Hematopoietic multipotent progenitor cell treated with erythropoietin and hydrocortisone succinate and interleukin-3 and kit ligand, for 6 days (in vitro differentiated cells): ENCODE measurements at regions not wholly inside any gene's neighbourhood (a gene's known extent, or its start where the extent isn't known, plus 50 kb on each side); places are given as distances from the start of the nearest gene placed in this dataset.
A peak's percentile ranks its signal among the peaks of the same experiment; 100 is the strongest.
"Not testable (repeated sequence)": the region's sequence is repeated elsewhere in the genome, so short reads cannot be mapped to it uniquely, and the experiment has no call there.

ENCODE experiments used
- DNase-seq: peaks from one replicate; pipeline ENCODE4 v3.0.0-alpha.2; 2015

DNA sequence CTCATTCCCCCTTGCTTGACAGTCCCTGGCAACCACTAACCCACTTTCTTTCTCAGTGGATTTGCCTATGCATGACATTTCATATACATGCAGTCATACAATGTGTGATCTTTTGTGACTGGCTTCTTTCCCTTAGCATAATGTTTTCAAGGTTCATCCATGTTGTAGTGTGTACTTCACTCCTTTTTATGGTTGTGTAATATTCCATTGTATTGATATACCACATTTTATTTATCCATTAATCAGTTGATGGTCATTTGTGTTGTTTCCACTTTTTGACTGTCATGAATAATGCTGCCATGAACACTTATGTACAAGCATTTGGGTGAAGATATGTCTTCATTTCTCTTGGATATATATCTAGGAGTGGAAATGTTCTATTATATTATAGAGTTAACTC, 127.7 kb upstream of the GRIK3 start:
- DNase-seq: no peak

DNA sequence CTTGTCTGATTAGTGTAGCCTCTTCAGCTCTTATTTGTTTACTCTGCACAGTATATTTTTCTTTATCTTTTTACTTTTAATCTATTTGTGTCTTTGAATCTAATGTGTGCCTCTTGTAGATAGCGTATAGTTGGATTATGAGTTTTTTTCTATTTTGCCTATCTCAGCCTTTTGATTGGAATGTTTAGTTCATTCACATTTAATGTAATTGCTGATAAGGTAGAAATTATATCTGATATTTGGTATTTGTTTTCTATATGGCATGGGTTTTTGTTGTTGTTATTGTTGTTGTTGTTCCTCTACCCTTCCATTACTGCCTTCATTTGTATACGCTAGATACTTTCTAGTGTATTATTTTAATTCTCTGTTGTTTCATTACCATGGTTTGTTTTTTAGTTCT, 131.7 kb upstream of the GRIK3 start:
- no peak for DNase-seq

DNA sequence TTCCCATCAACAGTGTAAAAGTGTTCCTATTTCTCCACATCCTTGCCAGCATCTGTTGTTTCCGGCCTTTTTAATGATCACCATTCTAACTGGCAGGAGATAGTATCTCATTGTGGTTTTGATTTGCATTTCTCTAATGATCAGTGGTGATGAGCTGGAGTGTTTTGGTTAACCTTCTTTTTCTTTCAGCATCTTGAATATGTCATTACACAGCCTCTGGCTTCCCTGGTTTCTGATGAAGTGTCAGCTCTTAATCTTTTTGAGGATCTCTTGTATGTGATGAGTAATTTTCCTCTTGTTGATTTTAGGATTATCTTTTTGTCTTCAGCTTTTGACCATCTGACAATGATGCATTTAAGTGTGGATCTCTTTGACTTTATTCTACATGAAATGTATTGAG, 133.2 kb upstream of the GRIK3 start:
- no peak for DNase-seq

DNA sequence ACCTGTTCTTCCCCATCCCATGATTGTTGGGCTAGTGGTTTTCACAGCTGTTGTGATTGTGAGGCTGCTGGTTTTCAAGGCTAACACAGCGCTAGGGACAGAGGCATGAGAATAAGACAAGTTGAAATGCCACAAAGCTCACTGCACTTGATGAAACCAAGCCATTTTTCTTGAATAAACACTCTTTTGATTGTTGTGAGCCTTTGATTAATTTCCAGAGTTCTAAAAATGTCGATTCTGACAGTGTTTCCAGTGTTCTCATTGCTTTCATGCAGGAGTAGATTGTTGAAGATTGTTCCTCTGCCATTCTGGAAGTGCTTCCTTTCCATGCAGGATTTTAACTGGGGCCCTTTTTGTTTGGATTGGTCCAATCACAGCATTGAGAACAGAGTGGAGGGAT, 134.9 kb upstream of the GRIK3 start:
- no peak for DNase-seq

DNA sequence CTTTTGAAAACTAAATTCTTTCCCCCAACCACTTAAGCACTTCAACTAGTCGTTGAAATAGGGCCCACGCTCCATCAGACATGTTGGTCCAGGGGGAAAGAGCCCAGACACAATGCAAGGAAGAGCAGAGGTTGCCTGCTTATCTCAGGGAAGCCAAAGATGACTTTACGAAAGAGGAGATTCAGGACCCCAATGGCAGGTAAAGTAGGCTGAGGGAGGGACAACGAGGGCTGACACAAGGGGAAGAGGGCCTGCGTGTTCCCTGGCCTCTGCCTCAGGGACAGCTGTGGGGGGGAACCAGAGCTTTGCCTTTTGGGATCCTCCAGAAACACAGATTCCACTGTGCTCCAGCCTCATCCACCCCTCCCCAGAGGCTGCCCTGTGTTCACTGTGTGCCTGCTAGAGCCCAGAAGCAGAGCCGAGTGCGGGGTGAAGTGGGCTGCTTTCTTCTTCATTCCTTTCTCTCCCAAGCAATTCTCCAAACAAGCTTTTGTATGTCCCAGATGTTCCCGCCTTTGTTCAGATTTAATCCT, 135.5 kb upstream of the GRIK3 start:
- no peak for DNase-seq

DNA sequence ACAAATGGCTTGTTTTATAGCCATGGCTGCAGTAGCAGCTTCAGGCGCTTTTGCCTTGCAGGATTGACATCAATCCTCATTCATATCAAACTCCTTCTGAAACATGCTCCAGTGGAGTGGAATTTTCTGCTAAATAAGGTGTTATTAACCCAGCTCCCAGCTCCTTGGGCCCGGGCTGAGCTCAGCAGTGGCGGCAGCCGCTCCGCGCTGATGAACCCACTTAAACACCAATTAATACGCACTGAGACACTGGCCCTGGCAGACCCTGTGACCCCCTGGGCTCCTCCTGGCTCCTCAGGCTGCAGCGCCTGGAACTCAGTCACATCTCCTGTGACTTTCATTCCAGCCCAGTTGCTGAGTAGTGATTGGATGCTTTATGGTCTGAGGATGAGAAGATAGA, 137.4 kb upstream of the GRIK3 start:
- no peak for DNase-seq

DNA sequence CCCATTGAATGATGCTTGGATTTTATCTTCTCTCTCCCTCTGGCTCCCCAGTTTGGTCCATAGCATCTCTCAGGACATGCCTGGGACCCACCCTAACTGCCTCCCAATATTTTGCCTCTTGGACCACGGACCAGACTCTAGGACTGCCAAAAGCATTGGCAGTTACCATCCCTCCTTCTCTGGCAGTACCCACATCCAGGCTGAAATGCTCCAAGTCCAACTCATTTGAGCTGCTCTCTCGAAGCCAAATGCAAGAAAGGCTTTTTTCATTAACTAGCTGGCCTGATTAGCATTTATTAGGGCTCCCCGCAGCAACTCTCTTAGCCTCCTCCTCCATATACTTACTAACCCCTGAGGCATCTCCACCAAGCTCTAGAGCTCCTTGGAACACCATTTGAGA, 140.0 kb upstream of the GRIK3 start:
- no peak for DNase-seq

DNA sequence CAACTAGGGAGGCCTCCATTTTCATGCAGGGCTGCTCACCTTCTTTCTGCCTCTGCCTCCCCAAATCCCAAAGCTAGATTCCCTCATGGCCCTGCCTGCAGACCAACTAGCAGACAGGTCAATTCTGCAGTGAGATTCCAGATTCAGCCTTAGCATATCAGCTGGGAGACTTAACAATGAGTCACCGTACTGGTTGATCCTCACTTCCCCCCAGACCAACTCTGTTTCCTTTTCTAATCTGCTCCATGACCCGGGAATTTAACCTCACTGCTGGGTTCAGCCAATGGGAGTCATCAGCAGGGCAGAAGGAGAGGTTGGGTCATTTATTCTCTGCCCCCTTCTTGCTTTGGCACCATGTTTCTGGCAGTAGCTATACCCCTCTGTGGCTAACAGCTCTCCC, 140.6 kb upstream of the GRIK3 start:
- no peak for DNase-seq

DNA sequence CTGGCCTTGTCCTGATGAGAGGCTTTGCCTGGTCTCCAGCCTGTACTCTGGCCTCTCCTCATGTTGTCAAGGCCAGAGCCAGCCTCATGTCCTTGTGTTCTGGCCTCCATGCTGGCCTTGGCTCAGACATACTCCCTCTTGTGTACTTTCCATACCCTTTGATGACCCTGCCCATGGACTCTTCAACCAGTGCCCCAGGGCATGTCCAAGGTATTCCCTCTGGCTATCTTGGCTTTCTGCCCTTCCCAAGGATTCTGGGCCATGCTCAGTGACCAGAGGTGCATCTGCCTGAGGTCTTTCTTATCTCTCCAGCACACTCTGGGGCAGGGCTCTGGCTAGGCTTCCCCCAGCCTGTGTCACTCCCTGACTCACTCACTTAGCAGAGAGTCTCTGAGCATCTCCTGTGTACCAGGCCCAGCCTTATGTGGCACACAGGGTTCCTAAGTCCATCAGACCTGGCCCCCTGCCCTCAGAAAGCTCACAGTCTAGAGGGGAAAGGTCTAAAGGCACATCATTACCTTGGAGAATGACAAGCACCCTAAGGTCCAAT, 141.4 kb upstream of the GRIK3 start:
- DNase-seq: no peak

DNA sequence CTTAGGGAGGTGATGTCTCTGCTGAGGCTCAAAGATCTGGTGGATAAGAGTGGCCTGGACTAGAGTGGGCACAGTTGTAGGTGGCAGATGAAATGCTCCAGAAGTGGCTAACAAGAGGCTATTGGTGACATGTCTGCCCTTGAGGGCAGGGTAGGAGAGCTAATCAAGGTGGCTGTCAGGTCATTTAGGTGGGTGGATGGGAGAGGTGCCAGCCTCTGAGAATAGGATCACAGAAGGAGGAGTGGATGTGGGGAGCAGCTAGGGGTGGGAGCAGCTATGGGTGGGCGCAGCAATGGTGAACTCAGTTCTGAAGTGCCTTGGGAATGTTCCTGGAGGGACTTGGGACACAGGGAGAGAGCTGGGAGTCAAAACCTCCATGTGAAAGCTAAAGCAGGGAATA, 142.0 kb upstream of the GRIK3 start:
- DNase-seq: no peak

DNA sequence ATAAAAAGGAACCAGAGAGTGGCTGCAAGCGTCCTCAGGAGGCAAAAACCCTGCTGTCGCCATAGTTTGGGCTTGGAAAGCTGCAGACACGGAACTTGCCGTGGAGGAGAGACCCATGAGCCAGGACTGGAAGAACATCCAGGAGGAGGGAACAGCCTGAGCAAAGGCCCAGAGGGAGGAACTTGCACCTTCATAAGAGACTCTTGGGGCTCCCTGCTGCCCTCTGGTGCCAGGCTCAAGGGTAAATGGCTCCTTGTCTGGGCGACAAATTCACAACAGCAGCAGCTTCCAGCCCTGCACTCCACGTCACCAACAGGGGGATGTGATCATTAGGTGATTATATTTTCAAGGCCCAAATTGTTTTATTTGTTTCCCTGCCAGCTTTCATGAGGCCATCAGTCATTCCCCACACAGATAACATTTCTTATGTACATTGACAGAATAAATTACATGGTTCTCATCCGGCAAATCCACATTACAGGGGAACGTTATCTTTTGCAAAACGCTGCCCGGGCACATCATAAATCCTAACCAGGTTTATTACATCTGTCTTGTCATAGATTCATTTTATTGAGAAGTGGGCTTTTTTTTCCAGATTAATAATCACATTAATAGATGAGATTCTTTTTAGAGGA, 143.0 kb upstream of the GRIK3 start:
- DNase-seq: peak; percentile 54

DNA sequence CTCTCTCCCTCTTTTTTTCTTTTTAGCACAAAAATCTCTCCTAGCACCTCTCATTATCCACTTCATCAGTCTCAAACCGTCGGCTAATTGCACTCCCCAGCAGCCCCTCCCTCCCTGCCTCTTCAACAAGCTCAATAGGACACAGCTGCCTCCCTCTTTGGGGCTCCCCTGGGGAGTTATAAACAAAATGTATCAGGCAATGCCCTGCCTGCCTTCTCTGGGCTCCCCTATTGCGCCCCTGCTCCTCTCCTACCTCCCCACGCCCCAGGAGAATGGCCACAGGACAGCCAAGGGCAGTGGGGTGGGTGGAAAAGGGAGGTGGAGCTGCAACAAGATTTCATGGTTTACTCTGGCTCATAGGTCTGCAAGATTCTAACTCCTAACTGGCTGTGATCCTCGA, 147.1 kb upstream of the GRIK3 start:
- DNase-seq: no peak

DNA sequence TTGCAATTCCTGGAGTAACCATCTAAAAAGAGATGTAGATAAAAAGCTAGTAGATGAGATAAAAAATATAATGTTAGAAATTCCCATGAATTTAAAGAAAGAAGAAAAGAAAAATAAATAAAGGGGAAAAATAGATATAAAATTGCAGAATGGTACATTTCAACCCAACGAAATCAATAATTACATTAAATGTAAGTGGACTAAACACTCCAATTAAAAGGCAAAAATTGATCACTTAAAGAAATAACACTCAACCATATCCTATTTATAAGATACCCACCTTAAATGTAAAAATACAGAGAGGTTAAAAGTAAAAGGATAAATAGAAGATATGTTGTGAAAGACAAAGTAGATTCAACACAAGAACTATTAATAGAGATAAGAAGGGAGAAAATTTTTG, 150.5 kb upstream of the GRIK3 start:
- DNase-seq: no peak

DNA sequence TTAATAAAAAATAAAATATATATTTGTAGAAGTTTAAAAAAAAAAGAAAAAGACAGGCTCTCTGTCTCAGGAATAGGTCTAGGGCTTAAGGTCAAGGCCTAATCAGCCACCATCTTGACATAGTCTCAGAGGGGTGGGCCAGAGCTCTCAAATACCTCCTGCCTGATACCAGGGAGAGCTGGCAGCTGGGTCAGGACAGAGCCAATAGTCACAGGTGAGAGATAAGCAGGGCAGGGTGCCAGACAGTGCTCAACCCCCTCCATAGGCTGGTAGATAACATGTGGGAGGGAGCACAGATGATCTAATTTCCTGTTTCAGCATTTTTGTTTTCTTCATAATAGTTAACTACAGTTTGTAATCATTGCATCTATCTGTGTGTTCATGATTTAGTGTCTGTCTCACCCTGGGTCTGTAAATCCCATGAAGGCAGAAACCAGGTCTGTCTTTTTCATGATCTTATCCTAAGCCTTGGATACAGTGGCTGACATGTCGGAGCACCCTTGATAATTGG, 152.0 kb upstream of the GRIK3 start:
- no peak for DNase-seq

DNA sequence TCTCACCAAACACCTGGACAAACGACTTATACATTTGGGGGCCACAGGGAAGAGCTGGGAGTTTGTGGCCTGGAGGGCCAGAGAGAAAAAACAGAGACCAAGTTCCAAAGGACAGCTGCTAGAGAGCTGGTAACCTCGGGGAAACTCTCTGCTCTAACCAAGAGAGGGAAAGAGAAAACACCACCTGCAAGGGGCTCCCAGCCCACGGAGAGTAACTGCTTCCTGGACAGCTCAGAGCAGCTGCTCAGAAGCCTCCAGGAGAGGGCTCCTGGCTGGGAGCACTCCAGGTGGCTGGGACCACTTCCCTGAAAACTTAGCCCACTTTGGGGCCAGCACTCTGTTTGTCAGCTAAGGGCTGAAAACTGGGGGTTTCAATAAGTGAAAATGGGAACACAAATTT, 154.8 kb upstream of the GRIK3 start:
- no peak for DNase-seq

DNA sequence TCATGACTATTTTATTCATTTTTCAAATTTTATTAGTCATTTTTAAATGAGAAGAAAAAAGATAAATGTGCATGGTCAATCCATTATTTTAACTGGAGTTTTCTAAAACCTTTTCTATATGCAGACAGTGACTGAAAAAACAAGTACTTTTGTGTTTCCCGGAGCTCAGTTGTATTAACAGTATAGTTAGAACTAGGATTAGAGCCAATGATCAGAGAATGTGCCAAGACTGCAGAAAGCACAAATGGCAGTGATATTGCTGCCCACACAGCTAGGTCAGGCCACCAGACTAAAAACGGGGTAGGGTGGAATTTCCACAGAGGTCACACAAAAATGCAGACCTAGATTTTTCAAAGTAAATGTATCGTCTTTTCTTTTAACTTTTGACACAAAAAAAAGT, 163.1 kb upstream of the GRIK3 start:
- no peak for DNase-seq

DNA sequence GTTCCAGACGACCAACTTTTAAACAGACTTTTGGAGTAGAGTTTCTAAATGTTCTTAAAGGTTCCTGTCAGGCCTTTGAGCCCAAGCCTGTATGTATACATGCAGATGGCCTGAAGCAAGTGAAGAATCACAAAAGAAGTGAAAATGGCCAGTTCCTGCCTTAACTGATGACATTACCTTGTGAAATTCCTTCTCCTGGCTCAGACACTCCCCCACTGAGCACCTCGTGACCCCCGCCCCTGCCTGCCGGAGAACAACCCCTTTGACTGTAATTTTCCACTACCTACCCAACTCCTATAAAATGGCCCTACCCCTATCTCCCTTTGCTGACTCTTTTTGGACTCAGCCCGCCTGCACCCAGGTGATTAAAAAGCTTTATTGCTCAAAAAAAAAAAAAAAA, 180.0 kb upstream of the GRIK3 start:
- DNase-seq: not testable (repeated sequence)

DNA sequence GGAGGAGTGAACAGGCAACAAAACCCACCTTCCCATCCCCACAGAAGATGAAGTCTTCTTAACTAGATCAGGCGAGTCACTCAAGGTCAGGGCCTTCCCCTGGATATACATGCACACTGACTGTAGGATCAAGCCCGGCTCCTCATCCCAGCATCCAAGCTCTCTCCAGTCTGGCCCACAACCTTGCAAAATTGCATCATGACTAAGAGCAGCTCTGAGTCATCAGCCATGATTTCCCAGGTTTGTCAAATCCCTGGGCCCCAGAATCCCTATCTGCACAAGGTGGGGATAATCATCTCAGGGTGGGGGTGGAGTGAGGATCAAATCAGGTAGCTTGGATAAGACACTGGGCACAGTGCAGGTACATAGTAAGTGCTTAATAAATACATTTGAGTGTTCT, 199.3 kb upstream of the GRIK3 start:
- DNase-seq: no peak

DNA sequence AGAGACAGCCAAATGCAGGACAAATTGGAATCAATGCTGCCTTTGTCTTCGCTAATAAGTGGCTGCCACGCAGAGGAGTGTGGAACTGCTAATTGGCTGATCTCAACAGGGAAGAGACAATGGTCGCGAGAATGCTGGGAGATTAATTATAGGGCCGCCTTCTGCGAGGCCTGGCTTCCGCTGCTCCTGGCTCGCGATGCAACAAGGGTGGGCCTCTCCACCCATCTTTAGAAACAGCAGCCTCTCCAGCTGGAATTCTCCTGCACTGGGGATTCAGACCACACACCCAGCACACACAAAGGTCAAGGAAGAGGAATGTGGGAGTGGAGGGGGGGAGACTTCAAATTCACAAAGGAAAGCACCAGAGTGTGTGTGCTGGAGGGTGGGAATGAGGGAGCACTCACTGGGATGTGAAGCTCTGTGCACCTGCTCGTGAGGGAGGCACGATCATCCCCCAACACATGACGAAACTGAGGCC, 200.7 kb upstream of the GRIK3 start:
- DNase-seq: no peak

DNA sequence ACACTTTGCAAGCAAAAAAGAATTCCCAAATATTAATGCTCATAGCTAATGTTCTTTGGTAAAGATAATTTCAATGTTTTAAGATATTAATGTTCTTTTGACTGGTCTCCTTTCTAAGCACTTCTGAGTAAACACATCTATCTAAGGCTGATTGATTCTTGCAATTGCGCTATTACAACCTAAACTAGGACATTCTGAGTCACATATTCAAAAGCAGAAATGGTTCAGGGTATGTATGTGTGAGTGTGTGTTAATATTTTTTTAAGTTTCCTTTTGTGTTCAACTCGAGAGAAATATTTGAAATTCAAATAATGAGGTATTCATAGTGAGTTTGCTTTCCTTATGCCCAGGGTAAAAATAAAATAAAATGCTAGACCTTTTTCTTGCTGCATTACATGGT, 203.6 kb upstream of the GRIK3 start:
- DNase-seq: no peak

DNA sequence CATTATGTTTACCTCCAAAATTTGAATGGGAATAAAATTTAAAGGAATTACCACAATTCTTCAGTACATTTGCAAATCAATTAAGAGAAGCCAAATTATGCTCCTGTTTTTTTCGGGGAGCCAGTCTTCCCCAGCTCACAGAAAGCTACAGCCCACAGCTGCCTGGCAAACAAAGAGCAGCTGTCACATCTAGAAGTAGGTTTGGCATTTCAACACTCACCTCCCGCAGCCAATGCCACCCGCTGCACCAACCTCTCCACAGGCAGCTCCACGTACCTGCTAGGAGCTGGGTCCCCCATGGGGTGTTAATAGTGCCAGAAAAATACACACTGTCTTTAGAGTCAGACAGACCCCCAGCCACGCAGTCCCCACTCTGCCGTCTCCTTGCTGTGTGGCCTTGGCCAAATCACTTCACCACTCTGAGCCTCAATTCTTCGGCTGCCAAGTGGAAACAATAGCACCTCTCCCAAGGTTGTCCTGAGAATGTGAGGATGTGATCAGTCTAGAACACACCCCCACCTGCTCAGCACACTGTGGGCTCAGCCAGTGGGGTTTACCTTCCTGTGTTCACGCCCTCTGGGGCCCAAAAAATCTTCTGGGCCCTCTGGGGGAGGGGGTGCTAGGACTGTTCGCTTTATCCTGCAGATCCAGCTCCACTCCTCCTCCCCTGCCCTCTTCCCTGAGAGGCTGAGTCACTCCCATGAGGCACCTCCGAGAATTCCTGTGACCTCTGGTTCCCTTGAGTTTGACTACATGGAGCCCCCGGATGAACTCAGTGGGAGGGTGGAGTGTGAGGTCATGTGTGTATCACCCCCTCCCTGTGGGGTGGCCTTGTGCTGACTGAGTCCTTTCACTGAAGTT, 204.3 kb upstream of the GRIK3 start:
- no peak for DNase-seq

DNA sequence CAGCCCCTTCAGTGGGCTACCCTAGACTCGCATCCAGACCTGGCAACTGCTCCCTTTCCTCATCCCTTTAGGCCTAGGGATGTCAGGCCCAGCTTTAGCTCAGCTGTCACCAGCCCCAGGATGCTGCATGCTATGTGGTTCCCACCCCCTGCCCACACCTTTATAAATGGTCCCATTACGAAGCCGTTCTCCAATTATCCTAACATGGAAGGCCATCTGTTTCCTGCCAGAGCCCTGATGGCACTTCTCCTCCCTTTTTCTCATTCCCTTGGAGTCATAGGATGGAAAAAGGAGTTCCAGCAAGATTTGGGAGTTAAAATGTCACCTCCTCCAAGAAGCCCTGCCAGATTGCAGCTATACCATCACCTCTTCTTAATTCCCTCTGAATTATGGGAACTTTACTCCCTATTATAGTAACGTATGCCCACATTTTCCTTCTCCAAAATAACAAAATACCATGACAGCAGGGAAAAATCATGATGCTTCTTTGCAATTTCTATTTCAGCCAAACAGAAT, 205.0 kb upstream of the GRIK3 start:
- DNase-seq: no peak

DNA sequence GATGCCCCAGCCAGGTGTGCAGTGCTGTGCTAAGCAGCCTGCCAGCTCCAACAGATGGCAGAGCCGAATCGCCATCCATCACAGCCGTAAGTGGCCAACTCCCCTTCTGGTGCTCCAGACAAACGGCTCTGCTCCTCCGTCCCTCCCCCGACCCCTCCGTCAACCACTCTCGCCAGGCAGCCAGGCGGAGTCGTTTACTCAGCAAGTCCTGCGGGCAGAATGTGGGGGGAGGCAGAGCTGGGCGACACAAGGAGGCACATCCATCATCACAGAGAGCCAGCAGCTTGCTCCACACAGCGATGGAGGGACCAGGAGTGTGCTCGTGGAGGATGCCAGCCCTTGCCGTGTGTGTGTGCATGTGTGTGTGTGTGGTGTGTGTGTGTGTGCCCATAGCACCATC, 206.6 kb upstream of the GRIK3 start:
- no peak for DNase-seq

DNA sequence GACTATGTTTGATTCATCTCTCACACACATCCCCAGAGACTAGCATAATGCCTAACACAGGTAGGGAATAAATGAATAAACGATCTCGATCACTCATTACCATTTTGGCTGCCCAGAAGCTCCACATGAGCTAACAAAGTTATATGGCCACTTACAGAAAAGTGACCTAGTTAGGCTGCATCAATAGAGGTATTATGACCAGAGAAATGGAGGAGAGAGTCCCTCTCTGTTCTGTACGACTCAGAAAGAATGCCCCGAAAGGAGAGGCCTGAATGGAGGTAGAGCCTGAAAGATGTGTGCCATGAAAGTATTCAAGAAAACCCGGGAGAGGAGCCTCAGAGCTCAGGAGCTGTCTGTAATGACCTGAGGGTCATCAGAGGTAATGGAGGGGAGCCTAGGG, 208.2 kb upstream of the GRIK3 start:
- no peak for DNase-seq
